GM23248 (cell line): ENCODE measurements at regions not wholly inside any gene's neighbourhood (a gene's known extent, or its start where the extent isn't known, plus 50 kb on each side); places are given as distances from the start of the nearest gene placed in this dataset.

ENCODE experiments used
- EZH2 ChIP-seq: fragments of 200-600 bp; sonication (generic); IDR thresholded peaks from 2 replicates; pipeline ENCODE4 v1.6.1; 2018; ENCODE audit warnings: antibody characterized with exemption, mild to moderate bottlenecking; ENCODE audit not compliant: insufficient read depth, poor library complexity, severe bottlenecking
- EZH2phosphoT487 ChIP-seq: fragments of 200-600 bp; sonication (generic); IDR thresholded peaks from 2 replicates; pipeline ENCODE4 v1.6.1; 2018; ENCODE audit warnings: antibody characterized with exemption, moderate library complexity, mild to moderate bottlenecking, low read depth; ENCODE audit not compliant: insufficient read depth

GRCh38 chr11:97746818-97747217 is 1273.9 kb upstream of the CNTN5 start:
- TF ChIP-seq EZH2 (no peak), EZH2phosphoT487 (no peak)
